ENCODE measurements at regions not wholly inside any gene's neighbourhood (a gene's known extent, or its start where the extent isn't known, plus 50 kb on each side); places are given as distances from the start of the nearest gene placed in this dataset.

- TF ChIP-seq CTCF (IDR thresholded peaks at IDR 0.05), result no peak
- TF ChIP-seq POLR2A (IDR thresholded peaks at IDR 0.05), result no peak
Observed at GRCh38 chr12:116635487-116635886, 76.3 kb downstream of the MAP1LC3B2 start.

Measured in lower leg skin (tissue), 3 donors.